NCI-H2171 treated with DMSO at 0.1 percent for 48 hours (cell line): ENCODE measurements at regions not wholly inside any gene's neighbourhood (a gene's known extent, or its start where the extent isn't known, plus 50 kb on each side); places are given as distances from the start of the nearest gene placed in this dataset.

Experiments used
- DNase-seq: peaks from one replicate; lab custom pipeline; 2025; lab: John Stamatoyannopoulos, UW

DNA sequence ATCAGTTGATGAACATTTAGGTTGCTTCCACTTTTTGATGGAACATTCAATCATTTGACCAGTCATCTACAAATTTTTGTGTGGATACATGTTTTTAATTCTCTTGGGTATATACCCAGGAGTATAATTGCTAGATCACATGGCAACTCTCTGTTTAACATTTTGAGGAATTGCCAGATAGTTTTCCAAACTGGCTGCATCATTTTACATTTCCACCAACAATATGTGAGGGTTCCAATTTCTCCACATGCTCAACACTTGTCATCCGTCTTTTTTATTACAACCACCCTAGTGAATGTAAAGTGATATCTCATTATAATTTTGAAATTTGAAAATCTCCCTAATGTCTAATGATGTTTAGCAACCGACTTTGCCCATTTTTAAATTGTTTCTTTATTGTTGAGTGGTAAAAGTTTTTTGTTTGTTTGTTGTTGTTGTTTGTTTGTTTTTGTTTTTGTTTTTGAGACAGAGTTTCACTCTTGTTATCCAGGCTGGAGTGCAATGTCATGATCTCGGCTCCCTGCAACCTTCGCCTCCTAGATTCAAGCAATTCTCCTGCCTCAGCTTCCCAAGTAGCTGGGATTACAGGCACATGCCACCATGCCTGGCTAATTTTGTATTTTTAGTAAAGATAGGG lies 53.7 kb upstream of the PDYN start:
- DNase-seq = peak; percentile 14

DNA sequence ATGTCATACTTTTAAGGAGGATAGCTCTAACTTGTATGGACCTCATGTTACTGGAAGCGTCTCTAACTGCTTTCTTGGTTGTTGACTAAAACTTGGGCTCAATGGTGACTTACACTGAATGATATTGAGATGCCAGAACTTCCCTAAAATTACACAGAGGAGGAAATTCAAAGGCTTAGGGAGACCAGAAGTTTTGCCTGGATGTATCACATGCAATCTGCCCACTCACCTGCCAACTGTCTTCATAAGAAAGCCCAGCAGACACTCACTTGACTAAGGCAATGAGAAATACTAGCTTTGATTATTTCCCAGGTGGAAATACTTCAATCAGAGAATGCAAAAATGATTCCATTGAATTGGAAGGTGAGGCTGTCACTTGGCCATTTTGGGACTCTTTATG lies 51.2 kb upstream of the PDYN start:
- DNase-seq = no peak
